Spinal cord (tissue), 9 donors: ENCODE measurements at regions not wholly inside any gene's neighbourhood (a gene's known extent, or its start where the extent isn't known, plus 50 kb on each side); places are given as distances from the start of the nearest gene placed in this dataset.
A peak's percentile ranks its signal among the peaks of the same experiment; 100 is the strongest.

Experiments
- DNase-seq, 6 donors: peaks; one replicate each; pipeline versions ENCODE4 v3.0.0 to v3.0.0-alpha.2; 2013 to 2015; ENCODE audit warnings: low spot score in 6 of 6, low read depth in 4 of 6
- H3K27ac ChIP-seq: one replicate; pipeline ENCODE4 v1.5.1; 2013; ENCODE audit warnings: low read depth, low read length, control low read depth
- H3K27me3 ChIP-seq: one replicate; pipeline ENCODE4 v1.6.1; 2013; ENCODE audit warnings: low read length; ENCODE audit not compliant: control insufficient read depth, insufficient read depth
- H3K36me3 ChIP-seq: one replicate; pipeline ENCODE4 v1.6.1; 2013; ENCODE audit warnings: low read length; ENCODE audit not compliant: control insufficient read depth, insufficient read depth
- H3K4me1 ChIP-seq: one replicate; pipeline ENCODE4 v1.6.1; 2013; ENCODE audit warnings: low read length; ENCODE audit not compliant: control insufficient read depth, insufficient read depth
- H3K4me3 ChIP-seq: one replicate; pipeline ENCODE4 v1.5.1; 2013; ENCODE audit warnings: low read depth, low read length, control low read depth
- H3K9me3 ChIP-seq: one replicate; pipeline ENCODE4 v1.6.1; 2013; ENCODE audit warnings: low read length; ENCODE audit not compliant: control insufficient read depth, insufficient read depth
- WGBS: methylation state at CpG from one replicate; pipeline ENCODE4 v1.1.5; 2013; ENCODE audit warnings: missing lambda C conversion rate; ENCODE audit not compliant: insufficient coverage; 5-methylcytosine and 5-hydroxymethylcytosine counted together
- donor health status: healthy.

- DNase-seq, result no peak
- WGBS, result no CpG with 5 or more reads among the region's 1 CpG
Observed at GRCh38 chr5:117295941-117296340, 721.3 kb upstream of the SEMA6A start.

GRCh38 chr5:117286813-117287212 is 712.2 kb upstream of the SEMA6A start:
- no peaks in the 10 kb centered on the region for H3K4me1 ChIP-seq
- no CpG with 5 or more reads among the region's 1 CpG for WGBS
- H3K27me3 ChIP-seq, result no peaks in the 10 kb centered on the region

More at GRCh38 chr5:117295941-117296340, 721.3 kb upstream of the SEMA6A start:
- Histone ChIP-seq H3K27ac (no peak overlapping the region), H3K4me3 (no peak overlapping the region), H3K36me3 (no peaks in the 10 kb centered on the region), H3K27me3 (no peaks in the 10 kb centered on the region), H3K9me3 (peaks cover 2% of the 10 kb centered on the region), H3K4me1 (no peaks in the 10 kb centered on the region)

GRCh38 chr5:117271656-117272055 is 697.0 kb upstream of the SEMA6A start:
- WGBS, result no CpG with 5 or more reads among the region's 2 CpGs
- DNase-seq, result peak in 1 of 6 donors; percentile 42

More at GRCh38 chr5:117286813-117287212, 712.2 kb upstream of the SEMA6A start:
- Histone ChIP-seq H3K36me3 (no peaks in the 10 kb centered on the region), H3K4me3 (no peak overlapping the region), H3K9me3 (no peaks in the 10 kb centered on the region), H3K27ac (no peak overlapping the region)
- DNase-seq, result no peak

GRCh38 chr5:117266280-117266679 is 691.7 kb upstream of the SEMA6A start:
- Histone ChIP-seq H3K4me1 (no peaks in the 10 kb centered on the region), H3K27ac (no peak overlapping the region), H3K27me3 (no peaks in the 10 kb centered on the region), H3K4me3 (no peak overlapping the region), H3K9me3 (no peaks in the 10 kb centered on the region), H3K36me3 (no peaks in the 10 kb centered on the region)
- no peak for DNase-seq

More at GRCh38 chr5:117271656-117272055, 697.0 kb upstream of the SEMA6A start:
- no peak overlapping the region for H3K27ac ChIP-seq
- no peaks in the 10 kb centered on the region for H3K4me1 ChIP-seq
- H3K27me3 ChIP-seq, result no peaks in the 10 kb centered on the region
- H3K4me3 ChIP-seq, result no peak overlapping the region
- no peaks in the 10 kb centered on the region for H3K36me3 ChIP-seq
- H3K9me3 ChIP-seq, result peaks cover 3% of the 10 kb centered on the region

GRCh38 chr5:117263231-117263630 is 688.6 kb upstream of the SEMA6A start:
- no peak overlapping the region for H3K4me3 ChIP-seq
- H3K9me3 ChIP-seq, result no peaks in the 10 kb centered on the region
- no peak for DNase-seq
- H3K27me3 ChIP-seq, result no peaks in the 10 kb centered on the region
- H3K27ac ChIP-seq, result peak overlapping the region; percentile 8
- 31% methylated on average over 1 of the region's 1 CpG for WGBS
- H3K36me3 ChIP-seq, result no peaks in the 10 kb centered on the region
- no peaks in the 10 kb centered on the region for H3K4me1 ChIP-seq

- WGBS, result no CpG with 5 or more reads among the region's 4 CpGs
- no peaks in the 10 kb centered on the region for H3K9me3 ChIP-seq
- H3K36me3 ChIP-seq, result no peaks in the 10 kb centered on the region
- no peaks in the 10 kb centered on the region for H3K4me1 ChIP-seq
- no peaks in the 10 kb centered on the region for H3K27me3 ChIP-seq
- H3K27ac ChIP-seq, result peak overlapping the region; percentile 54
- H3K4me3 ChIP-seq, result no peak overlapping the region
- DNase-seq, result peak; percentile 19 to 92 (median 50)
Observed at GRCh38 chr5:117262572-117263131, 688.0 kb upstream of the SEMA6A start.

GRCh38 chr5:117261948-117262571 is 687.4 kb upstream of the SEMA6A start:
- peak in 1 of 6 donors; percentile 19 for DNase-seq
- Histone ChIP-seq H3K27ac (peak overlapping the region; percentile 54), H3K9me3 (no peaks in the 10 kb centered on the region), H3K27me3 (no peaks in the 10 kb centered on the region), H3K36me3 (no peaks in the 10 kb centered on the region), H3K4me3 (no peak overlapping the region), H3K4me1 (no peaks in the 10 kb centered on the region)
- 32% methylated on average over 4 of the region's 7 CpGs for WGBS

GRCh38 chr5:117255211-117256027 is 680.8 kb upstream of the SEMA6A start:
- WGBS, result 25% methylated on average over 1 of the region's 10 CpGs
- no peaks in the 10 kb centered on the region for H3K9me3 ChIP-seq
- H3K27ac ChIP-seq, result peak overlapping the region; percentile 30
- no peaks in the 10 kb centered on the region for H3K27me3 ChIP-seq
- no peaks in the 10 kb centered on the region for H3K36me3 ChIP-seq
- DNase-seq, result peak in 3 of 6 donors; percentile 9 to 64 (median 50)
- no peaks in the 10 kb centered on the region for H3K4me1 ChIP-seq
- no peak overlapping the region for H3K4me3 ChIP-seq

GRCh38 chr5:117252566-117252965 is 677.9 kb upstream of the SEMA6A start:
- Histone ChIP-seq H3K27ac (no peak overlapping the region), H3K9me3 (no peaks in the 10 kb centered on the region), H3K4me1 (peaks cover 4% of the 10 kb centered on the region), H3K36me3 (no peaks in the 10 kb centered on the region), H3K4me3 (no peak overlapping the region), H3K27me3 (no peaks in the 10 kb centered on the region)
- no peak for DNase-seq
